OCI-LY1 (cell line): ENCODE measurements at regions not wholly inside any gene's neighbourhood (a gene's known extent, or its start where the extent isn't known, plus 50 kb on each side); places are given as distances from the start of the nearest gene placed in this dataset.

Source experiments
- H2AFZ ChIP-seq: fragments of 200-600 bp; sonication (generic), shearing (Covaris generic); 2 replicates; pipeline ENCODE4 v1.6.0; 2014; ENCODE audit warnings: antibody characterized with exemption, mild to moderate bottlenecking, low read length
- H3F3A ChIP-seq: fragments of 200-600 bp; sonication (generic), shearing (Covaris generic); 2 replicates; pipeline ENCODE4 v1.6.0; 2014; ENCODE audit warnings: mild to moderate bottlenecking, antibody characterized with exemption, low read length, moderate library complexity; ENCODE audit not compliant: insufficient read depth
- H3K27ac ChIP-seq: fragments of 200-600 bp; sonication (generic); 2 replicates; pipeline ENCODE4 v1.5.1; 2014; ENCODE audit warnings: low read length, mixed run types, mild to moderate bottlenecking, low read depth; ENCODE audit not compliant: poor library complexity, severe bottlenecking
- H3K27me3 ChIP-seq: fragments of 200-600 bp; sonication (generic); 2 replicates; pipeline ENCODE4 v1.6.0; 2014; ENCODE audit warnings: antibody characterized with exemption, mild to moderate bottlenecking, low read length, moderate library complexity; ENCODE audit not compliant: insufficient read depth
- H3K36me3 ChIP-seq: fragments of 200-600 bp; sonication (generic); 2 replicates; pipeline ENCODE4 v1.6.1; 2014; ENCODE audit warnings: mild to moderate bottlenecking, antibody characterized with exemption, low read length, moderate library complexity, mixed read lengths; ENCODE audit not compliant: insufficient read depth
- H3K4me1 ChIP-seq: fragments of 200-600 bp; sonication (generic); 2 replicates; pipeline ENCODE4 v1.5.1; 2014; ENCODE audit warnings: mild to moderate bottlenecking, low read length, moderate library complexity; ENCODE audit not compliant: insufficient read depth, severe bottlenecking
- H3K4me2 ChIP-seq: fragments of 200-600 bp; sonication (generic), shearing (Covaris generic); 2 replicates; pipeline ENCODE4 v1.6.1; 2014; ENCODE audit warnings: low read length
- H3K4me3 ChIP-seq: fragments of 200-600 bp; sonication (generic); 2 replicates; pipeline ENCODE4 v1.5.1; 2014; ENCODE audit warnings: low read length, low read depth, mild to moderate bottlenecking, mixed read lengths; ENCODE audit not compliant: poor library complexity, severe bottlenecking
- H3K79me2 ChIP-seq: fragments of 200-600 bp; shearing (Covaris generic); 2 replicates; pipeline ENCODE4 v1.6.1; 2016; ENCODE audit warnings: mixed run types, low read length, mixed read lengths; ENCODE audit not compliant: insufficient read depth
- H3K9ac ChIP-seq: fragments of 200-600 bp; sonication (generic), shearing (Covaris generic); 2 replicates; pipeline ENCODE4 v1.6.1; 2014; ENCODE audit warnings: mild to moderate bottlenecking, low read length, mixed read lengths
- H3K9me2 ChIP-seq: fragments of 200-600 bp; sonication (generic), shearing (Covaris generic); 2 replicates; pipeline ENCODE4 v1.6.1; 2014; ENCODE audit warnings: low read depth, mild to moderate bottlenecking, low read length, mixed read lengths
- H3K9me3 ChIP-seq: fragments of 200-600 bp; shearing (Covaris generic); 2 replicates; pipeline ENCODE4 v1.6.1; 2014; ENCODE audit warnings: low read length, mixed read lengths
- H4K20me1 ChIP-seq: fragments of 200-600 bp; sonication (generic), shearing (Covaris generic); 2 replicates; pipeline ENCODE4 v1.6.0; 2016; ENCODE audit warnings: mild to moderate bottlenecking, low read length; ENCODE audit not compliant: insufficient read depth
- EZH2 ChIP-seq: fragments of 200-600 bp; sonication (generic), shearing (Covaris generic); IDR thresholded peaks from 2 replicates; pipeline ENCODE4 v1.8.0; 2017; ENCODE audit warnings: borderline replicate concordance, mixed run types, mild to moderate bottlenecking, antibody characterized with exemption, low read length, moderate library complexity, mixed read lengths
- TF ChIP-seq, protein P1 (sequence below): fragments of 200-600 bp; sonication (generic), shearing (Covaris generic); IDR thresholded peaks from 2 replicates; pipeline ENCODE4 v1.5.1; 2017; ENCODE audit warnings: mild to moderate bottlenecking, antibody characterized with exemption, low read length, moderate library complexity, mixed read lengths

- Histone ChIP-seq H3K9me3 (no peaks in the 10 kb centered on the region), H3K27ac (no peak overlapping the region), H3K36me3 (no peaks in the 10 kb centered on the region), H3K4me1 (no peaks in the 10 kb centered on the region), H3K9ac (no peak overlapping the region), H3F3A (no peaks in the 10 kb centered on the region), H3K4me3 (no peak overlapping the region), H3K4me2 (no peak overlapping the region), H3K9me2 (no peaks in the 10 kb centered on the region), H2AFZ (no peak overlapping the region), H3K79me2 (no peaks in the 10 kb centered on the region), H3K27me3 (no peaks in the 10 kb centered on the region), H4K20me1 (no peaks in the 10 kb centered on the region)
- TF ChIP-seq, protein P1, sequence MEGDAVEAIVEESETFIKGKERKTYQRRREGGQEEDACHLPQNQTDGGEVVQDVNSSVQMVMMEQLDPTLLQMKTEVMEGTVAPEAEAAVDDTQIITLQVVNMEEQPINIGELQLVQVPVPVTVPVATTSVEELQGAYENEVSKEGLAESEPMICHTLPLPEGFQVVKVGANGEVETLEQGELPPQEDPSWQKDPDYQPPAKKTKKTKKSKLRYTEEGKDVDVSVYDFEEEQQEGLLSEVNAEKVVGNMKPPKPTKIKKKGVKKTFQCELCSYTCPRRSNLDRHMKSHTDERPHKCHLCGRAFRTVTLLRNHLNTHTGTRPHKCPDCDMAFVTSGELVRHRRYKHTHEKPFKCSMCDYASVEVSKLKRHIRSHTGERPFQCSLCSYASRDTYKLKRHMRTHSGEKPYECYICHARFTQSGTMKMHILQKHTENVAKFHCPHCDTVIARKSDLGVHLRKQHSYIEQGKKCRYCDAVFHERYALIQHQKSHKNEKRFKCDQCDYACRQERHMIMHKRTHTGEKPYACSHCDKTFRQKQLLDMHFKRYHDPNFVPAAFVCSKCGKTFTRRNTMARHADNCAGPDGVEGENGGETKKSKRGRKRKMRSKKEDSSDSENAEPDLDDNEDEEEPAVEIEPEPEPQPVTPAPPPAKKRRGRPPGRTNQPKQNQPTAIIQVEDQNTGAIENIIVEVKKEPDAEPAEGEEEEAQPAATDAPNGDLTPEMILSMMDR: no peak
These were observed 942.9 kb upstream of the KLHL29 start for GRCh38 chr2:22442051-22442450.

- no peaks in the 10 kb centered on the region for H3K4me1 ChIP-seq
- H3K4me3 ChIP-seq: no peak overlapping the region
- no peaks in the 10 kb centered on the region for H3K79me2 ChIP-seq
- H3F3A ChIP-seq: no peaks in the 10 kb centered on the region
- H2AFZ ChIP-seq: no peak overlapping the region
- no peaks in the 10 kb centered on the region for H3K27me3 ChIP-seq
- H4K20me1 ChIP-seq: no peaks in the 10 kb centered on the region
- no peak overlapping the region for H3K9ac ChIP-seq
- no peak overlapping the region for H3K27ac ChIP-seq
- no peak overlapping the region for H3K4me2 ChIP-seq
- no peaks in the 10 kb centered on the region for H3K9me2 ChIP-seq
- H3K9me3 ChIP-seq: no peaks in the 10 kb centered on the region
- H3K36me3 ChIP-seq: no peaks in the 10 kb centered on the region
- TF ChIP-seq, protein P1: no peak
- no peak for TF ChIP-seq EZH2
These were observed 940.7 kb upstream of the KLHL29 start for GRCh38 chr2:22444281-22444680.

- Histone ChIP-seq H3K36me3 (no peaks in the 10 kb centered on the region), H3K4me2 (no peak overlapping the region), H3K27me3 (no peaks in the 10 kb centered on the region), H3K27ac (no peak overlapping the region), H3F3A (no peaks in the 10 kb centered on the region), H3K4me1 (no peaks in the 10 kb centered on the region), H3K9me2 (no peaks in the 10 kb centered on the region), H4K20me1 (no peaks in the 10 kb centered on the region), H3K9me3 (no peaks in the 10 kb centered on the region), H3K9ac (no peak overlapping the region), H3K79me2 (no peaks in the 10 kb centered on the region), H2AFZ (no peak overlapping the region), H3K4me3 (no peak overlapping the region)
- TF ChIP-seq, protein P1: no peak
- TF ChIP-seq EZH2: no peak
These were observed 935.3 kb upstream of the KLHL29 start for GRCh38 chr2:22449696-22450095.
